KMS-11 (cell line): ENCODE measurements at regions not wholly inside any gene's neighbourhood (a gene's known extent, or its start where the extent isn't known, plus 50 kb on each side); places are given as distances from the start of the nearest gene placed in this dataset.

Experiments used
- H2AFZ ChIP-seq: fragments of 200-600 bp; sonication (generic); 2 replicates; pipeline ENCODE4 v1.6.1; 2016; ENCODE audit warnings: antibody characterized with exemption, mixed run types, low read depth
- H3K27ac ChIP-seq: fragments of 200-600 bp; sonication (generic); 2 replicates; pipeline ENCODE4 v1.6.1; 2016; ENCODE audit warnings: mild to moderate bottlenecking, mixed run types
- H3K27me3 ChIP-seq: fragments of 200-600 bp; sonication (generic); 2 replicates; pipeline ENCODE4 v1.6.1; 2017; ENCODE audit warnings: mild to moderate bottlenecking, low read depth, mixed run types, moderate library complexity; ENCODE audit not compliant: insufficient read depth
- H3K36me3 ChIP-seq: fragments of 200-600 bp; sonication (generic); 2 replicates; pipeline ENCODE4 v1.6.1; 2017; ENCODE audit warnings: mild to moderate bottlenecking, mixed run types; ENCODE audit not compliant: insufficient read depth
- H3K4me1 ChIP-seq: fragments of 200-600 bp; sonication (generic); 2 replicates; pipeline ENCODE4 v1.6.1; 2016; ENCODE audit warnings: mild to moderate bottlenecking, low read depth, mixed run types; ENCODE audit not compliant: poor library complexity, severe bottlenecking
- H3K4me2 ChIP-seq: fragments of 200-600 bp; sonication (generic); 2 replicates; pipeline ENCODE4 v1.7.0; 2016; ENCODE audit warnings: mild to moderate bottlenecking, mixed run types
- H3K4me3 ChIP-seq: fragments of 200-600 bp; sonication (generic); IDR thresholded peaks from 2 replicates; pipeline ENCODE4 v1.6.1; 2017; ENCODE audit warnings: low read depth, low read length, mixed read lengths; ENCODE audit not compliant: insufficient read depth
- H3K79me2 ChIP-seq: fragments of 200-600 bp; sonication (generic); 2 replicates; pipeline ENCODE4 v1.6.1; 2016; ENCODE audit warnings: low read depth, mixed run types; ENCODE audit not compliant: insufficient read depth
- H3K9ac ChIP-seq: fragments of 200-600 bp; sonication (generic); 2 replicates; pipeline ENCODE4 v1.6.1; 2016; ENCODE audit warnings: mild to moderate bottlenecking, mixed run types
- H4K20me1 ChIP-seq: fragments of 200-600 bp; sonication (generic); 2 replicates; pipeline ENCODE4 v1.6.1; 2016; ENCODE audit warnings: mild to moderate bottlenecking, mixed run types; ENCODE audit not compliant: insufficient read depth
- TF ChIP-seq, protein P1 (sequence below): fragments of 200-600 bp; sonication (generic); conservative IDR thresholded peaks from 2 replicates; pipeline ENCODE4 v1.6.1; 2017; ENCODE audit warnings: low read depth, mild to moderate bottlenecking, antibody characterized with exemption, low read length, moderate library complexity, mixed read lengths

GRCh38 chr4:60562334-60562733, 637.8 kb upstream of the ADGRL3 start:
- no peak overlapping the region for H3K27ac ChIP-seq
- H4K20me1 ChIP-seq: no peaks in the 10 kb centered on the region
- TF ChIP-seq, protein P1, sequence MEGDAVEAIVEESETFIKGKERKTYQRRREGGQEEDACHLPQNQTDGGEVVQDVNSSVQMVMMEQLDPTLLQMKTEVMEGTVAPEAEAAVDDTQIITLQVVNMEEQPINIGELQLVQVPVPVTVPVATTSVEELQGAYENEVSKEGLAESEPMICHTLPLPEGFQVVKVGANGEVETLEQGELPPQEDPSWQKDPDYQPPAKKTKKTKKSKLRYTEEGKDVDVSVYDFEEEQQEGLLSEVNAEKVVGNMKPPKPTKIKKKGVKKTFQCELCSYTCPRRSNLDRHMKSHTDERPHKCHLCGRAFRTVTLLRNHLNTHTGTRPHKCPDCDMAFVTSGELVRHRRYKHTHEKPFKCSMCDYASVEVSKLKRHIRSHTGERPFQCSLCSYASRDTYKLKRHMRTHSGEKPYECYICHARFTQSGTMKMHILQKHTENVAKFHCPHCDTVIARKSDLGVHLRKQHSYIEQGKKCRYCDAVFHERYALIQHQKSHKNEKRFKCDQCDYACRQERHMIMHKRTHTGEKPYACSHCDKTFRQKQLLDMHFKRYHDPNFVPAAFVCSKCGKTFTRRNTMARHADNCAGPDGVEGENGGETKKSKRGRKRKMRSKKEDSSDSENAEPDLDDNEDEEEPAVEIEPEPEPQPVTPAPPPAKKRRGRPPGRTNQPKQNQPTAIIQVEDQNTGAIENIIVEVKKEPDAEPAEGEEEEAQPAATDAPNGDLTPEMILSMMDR: no peak
- H3K4me1 ChIP-seq: no peaks in the 10 kb centered on the region
- H3K79me2 ChIP-seq: no peaks in the 10 kb centered on the region
- H3K9ac ChIP-seq: no peak overlapping the region
- no peak overlapping the region for H2AFZ ChIP-seq
- no peaks in the 10 kb centered on the region for H3K27me3 ChIP-seq
- no peaks in the 10 kb centered on the region for H3K36me3 ChIP-seq
- no peak overlapping the region for H3K4me2 ChIP-seq
- no peak overlapping the region for H3K4me3 ChIP-seq

- no peak overlapping the region for H3K27ac ChIP-seq
- H3K27me3 ChIP-seq: no peaks in the 10 kb centered on the region
- H3K36me3 ChIP-seq: no peaks in the 10 kb centered on the region
- H4K20me1 ChIP-seq: no peaks in the 10 kb centered on the region
- no peak overlapping the region for H3K4me3 ChIP-seq
- H2AFZ ChIP-seq: no peak overlapping the region
- no peak overlapping the region for H3K4me2 ChIP-seq
- no peak overlapping the region for H3K9ac ChIP-seq
- TF ChIP-seq, protein P1: no peak
- H3K4me1 ChIP-seq: no peaks in the 10 kb centered on the region
- no peaks in the 10 kb centered on the region for H3K79me2 ChIP-seq
These were observed 634.6 kb upstream of the ADGRL3 start for GRCh38 chr4:60565558-60565957.

DNA sequence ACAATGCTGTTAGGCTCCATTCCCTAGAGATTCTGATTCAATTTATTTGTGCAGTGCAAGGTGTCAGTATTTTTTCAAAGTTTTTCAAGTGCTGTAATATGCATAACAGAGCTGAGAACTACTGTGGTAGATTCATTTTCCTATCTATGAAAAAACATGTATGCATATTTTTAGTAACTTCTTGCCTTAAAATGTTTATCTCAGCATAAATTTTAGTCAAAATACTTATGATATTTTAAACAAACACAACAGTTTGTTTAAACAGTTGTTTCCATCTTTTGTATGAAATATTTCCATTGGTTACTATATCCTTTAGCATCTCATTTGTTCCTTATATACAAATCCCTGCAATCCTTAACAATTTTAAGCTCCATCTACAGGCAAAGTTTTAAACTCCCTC, 624.8 kb upstream of the ADGRL3 start:
- Histone ChIP-seq H3K79me2 (no peaks in the 10 kb centered on the region), H3K27ac (no peak overlapping the region), H3K4me3 (no peak overlapping the region), H3K27me3 (no peaks in the 10 kb centered on the region), H3K9ac (no peak overlapping the region), H3K4me1 (no peaks in the 10 kb centered on the region), H3K4me2 (no peak overlapping the region), H2AFZ (no peak overlapping the region), H4K20me1 (no peaks in the 10 kb centered on the region), H3K36me3 (no peaks in the 10 kb centered on the region)
- TF ChIP-seq, protein P1: no peak

DNA sequence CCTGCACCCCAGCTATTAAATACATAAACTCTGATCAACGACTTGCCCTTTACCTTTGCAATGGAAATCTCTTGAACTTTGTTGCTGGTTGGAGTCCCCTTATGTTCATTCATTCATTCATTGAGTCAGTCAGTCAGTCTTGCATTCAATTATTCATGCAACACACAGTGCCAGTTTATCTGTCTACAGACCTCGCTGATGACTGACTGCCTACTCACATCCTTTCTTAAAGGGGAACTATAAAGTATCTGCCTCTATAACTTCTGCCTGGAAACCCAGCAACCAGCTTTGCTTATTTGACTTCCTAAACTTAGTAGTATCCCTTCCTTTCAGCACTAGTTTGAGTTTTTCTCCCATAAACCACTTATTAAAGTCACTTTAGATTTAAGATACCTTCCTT, 620.8 kb upstream of the ADGRL3 start:
- Histone ChIP-seq H3K9ac (no peak overlapping the region), H3K36me3 (no peaks in the 10 kb centered on the region), H3K4me3 (no peak overlapping the region), H2AFZ (no peak overlapping the region), H3K4me2 (no peak overlapping the region), H3K4me1 (peaks cover 13% of the 10 kb centered on the region), H3K27ac (no peak overlapping the region), H3K27me3 (no peaks in the 10 kb centered on the region), H4K20me1 (no peaks in the 10 kb centered on the region), H3K79me2 (no peaks in the 10 kb centered on the region)
- TF ChIP-seq, protein P1: no peak
